ENCODE measurements at regions not wholly inside any gene's neighbourhood (a gene's known extent, or its start where the extent isn't known, plus 50 kb on each side); places are given as distances from the start of the nearest gene placed in this dataset.

DNA sequence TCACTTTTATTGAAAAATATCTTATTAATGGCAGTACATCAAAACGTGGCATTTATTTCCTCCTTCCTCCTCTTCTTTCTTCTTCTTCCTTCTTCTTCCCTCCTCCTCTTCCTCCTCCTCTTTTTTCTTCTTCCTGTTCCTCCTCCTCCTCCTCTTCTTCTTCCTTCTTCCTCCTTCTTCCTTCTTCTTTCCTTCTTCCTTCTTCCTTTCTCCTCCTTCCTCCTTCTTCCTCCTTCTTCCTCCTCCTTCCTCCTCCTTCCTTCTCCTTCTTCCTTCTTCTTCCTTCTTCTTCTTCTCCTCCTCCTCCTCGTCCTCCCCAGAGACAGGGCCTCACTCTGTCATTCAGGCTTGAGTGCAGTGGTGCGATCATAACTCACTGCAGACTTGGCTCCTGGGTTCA lies 457.2 kb downstream of the AEBP2 start:
- intact Hi-C loops (cut with micrococcal nuclease): no loop called here
- Histone ChIP-seq H3K27me3 (ENCODE audit: control insufficient read depth in 2 of 2, insufficient read depth in 2 of 2, low read length in 2 of 2) (no peaks in the 10 kb centered on the region), H3K9me3 (replicated peaks in 1 of 2; ENCODE audit: control insufficient read depth in 1 of 2, insufficient read depth in 1 of 2, low read length in 2 of 2) (no peaks in the 10 kb centered on the region), H3K4me2 (replicated peaks; ENCODE audit: extremely low read depth, low read length, poor library complexity, severe bottlenecking) (no peak overlapping the region), H4K20me1 (ENCODE audit: insufficient read depth, low read length) (no peaks in the 10 kb centered on the region), H3K9ac (ENCODE audit: insufficient read depth, low read length, poor library complexity, severe bottlenecking) (no peak overlapping the region), H2AFZ (ENCODE audit: insufficient read depth, low read depth, low read length, poor library complexity, severe bottlenecking) (no peak overlapping the region), H3K27ac (ENCODE audit: low read depth in 1 of 2, low read length in 2 of 2) (no peak overlapping the region), H3K36me3 (replicated peaks in 1 of 2; ENCODE audit: control insufficient read depth in 1 of 2, insufficient read depth in 2 of 2, low read length in 2 of 2) (no peaks in the 10 kb centered on the region), H3K79me2 (ENCODE audit: insufficient read depth, low read length) (no peaks in the 10 kb centered on the region), H3K4me1 (ENCODE audit: control insufficient read depth in 1 of 2, insufficient read depth in 2 of 2, low read length in 2 of 2) (peaks cover 5 to 8% of the 10 kb centered on the region in 2 donors), H3K4me3 (replicated peaks in 1 of 3; ENCODE audit: low read depth in 2 of 3, low read length in 3 of 3) (no peak overlapping the region)
- TF ChIP-seq, protein P1, sequence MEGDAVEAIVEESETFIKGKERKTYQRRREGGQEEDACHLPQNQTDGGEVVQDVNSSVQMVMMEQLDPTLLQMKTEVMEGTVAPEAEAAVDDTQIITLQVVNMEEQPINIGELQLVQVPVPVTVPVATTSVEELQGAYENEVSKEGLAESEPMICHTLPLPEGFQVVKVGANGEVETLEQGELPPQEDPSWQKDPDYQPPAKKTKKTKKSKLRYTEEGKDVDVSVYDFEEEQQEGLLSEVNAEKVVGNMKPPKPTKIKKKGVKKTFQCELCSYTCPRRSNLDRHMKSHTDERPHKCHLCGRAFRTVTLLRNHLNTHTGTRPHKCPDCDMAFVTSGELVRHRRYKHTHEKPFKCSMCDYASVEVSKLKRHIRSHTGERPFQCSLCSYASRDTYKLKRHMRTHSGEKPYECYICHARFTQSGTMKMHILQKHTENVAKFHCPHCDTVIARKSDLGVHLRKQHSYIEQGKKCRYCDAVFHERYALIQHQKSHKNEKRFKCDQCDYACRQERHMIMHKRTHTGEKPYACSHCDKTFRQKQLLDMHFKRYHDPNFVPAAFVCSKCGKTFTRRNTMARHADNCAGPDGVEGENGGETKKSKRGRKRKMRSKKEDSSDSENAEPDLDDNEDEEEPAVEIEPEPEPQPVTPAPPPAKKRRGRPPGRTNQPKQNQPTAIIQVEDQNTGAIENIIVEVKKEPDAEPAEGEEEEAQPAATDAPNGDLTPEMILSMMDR (IDR thresholded peaks at IDR 0.05): no peak
- 77% methylated on average over 3 of the region's 3 CpGs for WGBS (ENCODE audit: insufficient coverage)
- Mint-ChIP-seq H3K27me3 (ENCODE audit: low read depth in 3 of 3) (peaks cover 0 to 2% (median 0%) of the 10 kb centered on the region in 3 donors), H3K9me3 (peaks cover 0 to 5% (median 1%) of the 10 kb centered on the region in 7 donors), H3K4me3 (no peak overlapping the region), H3K27ac (peak overlapping the region in 2 of 7 donors; percentile 40 to 66), H3K4me1 (peaks cover 9% of the 10 kb centered on the region), H3K36me3 (no peaks in the 10 kb centered on the region)
- no peak for DNase-seq

DNA sequence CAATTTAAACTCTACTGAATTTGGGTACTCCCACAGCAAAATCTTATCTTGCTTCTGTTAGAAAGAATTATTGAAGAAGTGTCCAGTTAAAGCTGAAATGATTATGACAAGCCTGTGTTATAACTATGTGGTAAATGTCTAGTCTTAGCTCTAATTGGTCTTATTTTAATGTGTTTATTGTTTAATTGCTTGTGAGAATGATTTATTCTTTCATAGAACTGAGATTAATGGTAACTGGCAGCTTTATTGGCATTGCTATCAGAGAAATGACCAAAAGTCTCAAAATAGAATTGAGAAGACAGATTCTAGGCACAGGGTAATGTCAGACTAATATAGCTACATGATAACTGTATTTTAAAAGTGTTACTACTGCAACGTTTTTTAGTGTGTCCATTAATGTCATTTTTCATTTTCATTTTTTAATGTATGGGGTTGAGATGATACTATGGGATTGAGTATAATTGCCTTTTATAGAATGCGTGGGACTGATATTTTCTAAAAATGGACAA lies 458.7 kb downstream of the AEBP2 start:
- intact Hi-C loops (cut with micrococcal nuclease): no loop called here
- Histone ChIP-seq H2AFZ (ENCODE audit: insufficient read depth, low read depth, low read length, poor library complexity, severe bottlenecking) (no peak overlapping the region), H3K9me3 (replicated peaks in 1 of 2; ENCODE audit: control insufficient read depth in 1 of 2, insufficient read depth in 1 of 2, low read length in 2 of 2) (no peaks in the 10 kb centered on the region), H3K27ac (ENCODE audit: low read depth in 1 of 2, low read length in 2 of 2) (no peak overlapping the region), H3K4me2 (replicated peaks; ENCODE audit: extremely low read depth, low read length, poor library complexity, severe bottlenecking) (no peak overlapping the region), H3K9ac (ENCODE audit: insufficient read depth, low read length, poor library complexity, severe bottlenecking) (no peak overlapping the region), H3K79me2 (ENCODE audit: insufficient read depth, low read length) (no peaks in the 10 kb centered on the region), H3K4me3 (replicated peaks in 1 of 3; ENCODE audit: low read depth in 2 of 3, low read length in 3 of 3) (no peak overlapping the region), H4K20me1 (ENCODE audit: insufficient read depth, low read length) (no peaks in the 10 kb centered on the region), H3K4me1 (ENCODE audit: control insufficient read depth in 1 of 2, insufficient read depth in 2 of 2, low read length in 2 of 2) (peaks cover 5 to 8% of the 10 kb centered on the region in 2 donors), H3K27me3 (ENCODE audit: control insufficient read depth in 2 of 2, insufficient read depth in 2 of 2, low read length in 2 of 2) (no peaks in the 10 kb centered on the region), H3K36me3 (replicated peaks in 1 of 2; ENCODE audit: control insufficient read depth in 1 of 2, insufficient read depth in 2 of 2, low read length in 2 of 2) (no peaks in the 10 kb centered on the region)
- no peaks in the 10 kb centered on the region for H3K36me3 Mint-ChIP-seq
- peaks cover 0 to 6% (median 4%) of the 10 kb centered on the region in 7 donors for H3K9me3 Mint-ChIP-seq
- TF ChIP-seq, protein P1 (IDR thresholded peaks at IDR 0.05): no peak
- no CpG with 5 or more reads among the region's 2 CpGs for WGBS (ENCODE audit: insufficient coverage)
- H3K4me1 Mint-ChIP-seq: peaks cover 10% of the 10 kb centered on the region
- DNase-seq: no peak
- peaks cover 0 to 2% (median 0%) of the 10 kb centered on the region in 3 donors for H3K27me3 Mint-ChIP-seq (ENCODE audit: low read depth in 3 of 3)
- no peak overlapping the region for H3K4me3 Mint-ChIP-seq
- no peak overlapping the region for H3K27ac Mint-ChIP-seq
